ENCODE measurements at regions not wholly inside any gene's neighbourhood (a gene's known extent, or its start where the extent isn't known, plus 50 kb on each side); places are given as distances from the start of the nearest gene placed in this dataset.

GRCh38 chr18:60753753-60754152 lies 381.2 kb upstream of the MC4R start:
- TF ChIP-seq POLR2AphosphoS5 (IDR thresholded peaks at IDR 0.05; ENCODE audit: low read depth, low read length) (no peak), POLR2A (IDR thresholded peaks at IDR 0.05; ENCODE audit: low read depth, low read length) (no peak), TAF1 (IDR thresholded peaks at IDR 0.05; ENCODE audit: borderline replicate concordance, low read depth, low read length) (no peak)
